Transverse colon (tissue), 4 donors: ENCODE measurements at regions not wholly inside any gene's neighbourhood (a gene's known extent, or its start where the extent isn't known, plus 50 kb on each side); places are given as distances from the start of the nearest gene placed in this dataset.

ENCODE experiments used
- CTCF ChIP-seq, 5 experiments: fragments of 200-600 bp in 3 of 5; fragments of 450-650 bp in 2 of 5; sonication (generic) in 3 of 5; IDR thresholded peaks; 1 replicate in 2 of 5; 2 replicates in 3 of 5; pipeline ENCODE4 v1.5.1; 2016 to 2017; ENCODE audit warnings: antibody characterized with exemption in 5 of 5, inconsistent platforms in 3 of 5, mild to moderate bottlenecking in 2 of 5, moderate library complexity in 1 of 5
- POLR2AphosphoS5 ChIP-seq, 3 donors: sonication (generic); formaldehyde crosslinking; IDR thresholded peaks; one replicate each; pipeline ENCODE4 v1.6.1; 2016; ENCODE audit warnings: antibody characterized with exemption in 3 of 3

GRCh38 chr6:12530345-12530744, 186.2 kb upstream of the PHACTR1 start:
- TF ChIP-seq POLR2AphosphoS5 (IDR thresholded peaks at IDR 0.05) (no peak), CTCF (IDR thresholded peaks at IDR 0.05) (no peak)
